NB4 (cell line): ENCODE measurements at regions not wholly inside any gene's neighbourhood (a gene's known extent, or its start where the extent isn't known, plus 50 kb on each side); places are given as distances from the start of the nearest gene placed in this dataset.

ENCODE experiments used
- CTCF ChIP-seq: IDR thresholded peaks from one replicate; pipeline ENCODE4 v1.5.1; 2012; ENCODE audit warnings: low read depth, low read length
- POLR2A ChIP-seq: IDR thresholded peaks from 2 replicates; pipeline ENCODE4 v1.6.1; 2011; ENCODE audit warnings: mild to moderate bottlenecking; ENCODE audit not compliant: insufficient read length; ENCODE audit errors: extremely low read depth
- TF ChIP-seq, protein P1 (sequence below): IDR thresholded peaks from 2 replicates; pipeline ENCODE4 v1.6.1; 2011; ENCODE audit warnings: low read depth, low read length

- TF ChIP-seq CTCF = no peak
- TF ChIP-seq POLR2A = no peak
- TF ChIP-seq, protein P1, sequence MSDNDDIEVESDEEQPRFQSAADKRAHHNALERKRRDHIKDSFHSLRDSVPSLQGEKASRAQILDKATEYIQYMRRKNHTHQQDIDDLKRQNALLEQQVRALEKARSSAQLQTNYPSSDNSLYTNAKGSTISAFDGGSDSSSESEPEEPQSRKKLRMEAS = no peak
Measured at GRCh38 chr11:26245046-26245445, 86.9 kb upstream of the ANO3 start.
